Omental fat pad (tissue), 3 donors: ENCODE measurements at regions not wholly inside any gene's neighbourhood (a gene's known extent, or its start where the extent isn't known, plus 50 kb on each side); places are given as distances from the start of the nearest gene placed in this dataset.

Experiments
- ATAC-seq: fragments of 150-250 bp; one replicate; pipeline ENCODE4 v1.9.1; 2016; ENCODE audit warnings: mild to moderate bottlenecking, moderate library complexity; ENCODE audit not compliant: low FRiP score
- DNase-seq: peaks from one replicate; pipeline ENCODE4 v3.0.0-alpha.2; 2019; ENCODE audit warnings: low spot score
- TF ChIP-seq, protein P1 (sequence below), 3 donors: fragments of 450-650 bp; IDR thresholded peaks; one replicate each; pipeline ENCODE4 v1.5.1; 2016 to 2017; ENCODE audit warnings: antibody characterized with exemption in 3 of 3, mild to moderate bottlenecking in 3 of 3, moderate library complexity in 2 of 3

DNA sequence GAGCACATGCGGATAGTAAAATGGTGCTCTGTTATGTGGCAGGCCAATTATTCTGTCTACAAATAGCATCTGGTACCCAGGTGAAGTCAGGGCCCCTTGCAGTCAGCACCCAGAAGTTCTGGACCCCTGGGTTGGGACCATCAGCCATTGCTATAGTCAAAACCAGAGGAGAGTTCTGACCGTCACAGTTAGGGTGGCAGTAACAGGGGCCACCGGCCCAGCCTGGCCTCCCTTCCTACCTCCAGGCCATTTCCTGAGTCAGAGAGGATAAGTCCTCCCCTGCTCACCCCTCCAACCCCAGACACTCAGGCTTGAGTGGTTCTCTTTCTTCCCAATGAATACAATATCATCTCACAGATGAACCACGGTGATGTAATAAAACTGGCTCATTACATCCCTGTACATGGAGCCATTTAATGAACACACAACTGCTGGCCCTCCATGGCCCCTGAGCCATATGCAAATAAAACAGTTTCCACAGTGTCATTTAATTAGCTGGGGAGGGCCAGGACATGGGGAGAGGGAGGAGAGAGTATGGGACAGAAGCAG is 673.6 kb downstream of the MATN1 start:
- DNase-seq: no peak
- TF ChIP-seq, protein P1, sequence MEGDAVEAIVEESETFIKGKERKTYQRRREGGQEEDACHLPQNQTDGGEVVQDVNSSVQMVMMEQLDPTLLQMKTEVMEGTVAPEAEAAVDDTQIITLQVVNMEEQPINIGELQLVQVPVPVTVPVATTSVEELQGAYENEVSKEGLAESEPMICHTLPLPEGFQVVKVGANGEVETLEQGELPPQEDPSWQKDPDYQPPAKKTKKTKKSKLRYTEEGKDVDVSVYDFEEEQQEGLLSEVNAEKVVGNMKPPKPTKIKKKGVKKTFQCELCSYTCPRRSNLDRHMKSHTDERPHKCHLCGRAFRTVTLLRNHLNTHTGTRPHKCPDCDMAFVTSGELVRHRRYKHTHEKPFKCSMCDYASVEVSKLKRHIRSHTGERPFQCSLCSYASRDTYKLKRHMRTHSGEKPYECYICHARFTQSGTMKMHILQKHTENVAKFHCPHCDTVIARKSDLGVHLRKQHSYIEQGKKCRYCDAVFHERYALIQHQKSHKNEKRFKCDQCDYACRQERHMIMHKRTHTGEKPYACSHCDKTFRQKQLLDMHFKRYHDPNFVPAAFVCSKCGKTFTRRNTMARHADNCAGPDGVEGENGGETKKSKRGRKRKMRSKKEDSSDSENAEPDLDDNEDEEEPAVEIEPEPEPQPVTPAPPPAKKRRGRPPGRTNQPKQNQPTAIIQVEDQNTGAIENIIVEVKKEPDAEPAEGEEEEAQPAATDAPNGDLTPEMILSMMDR (IDR thresholded peaks at IDR 0.05): no peak
- ATAC-seq: no peak

GRCh38 chr1:30048905-30049304 is 674.5 kb downstream of the MATN1 start:
- TF ChIP-seq, protein P1 (IDR thresholded peaks at IDR 0.05): no peak
- DNase-seq (no peak), ATAC-seq (no peak)

GRCh38 chr1:30047576-30047975 is 675.8 kb downstream of the MATN1 start:
- DNase-seq (no peak), ATAC-seq (no peak)
- TF ChIP-seq, protein P1 (IDR thresholded peaks at IDR 0.05): no peak

DNA sequence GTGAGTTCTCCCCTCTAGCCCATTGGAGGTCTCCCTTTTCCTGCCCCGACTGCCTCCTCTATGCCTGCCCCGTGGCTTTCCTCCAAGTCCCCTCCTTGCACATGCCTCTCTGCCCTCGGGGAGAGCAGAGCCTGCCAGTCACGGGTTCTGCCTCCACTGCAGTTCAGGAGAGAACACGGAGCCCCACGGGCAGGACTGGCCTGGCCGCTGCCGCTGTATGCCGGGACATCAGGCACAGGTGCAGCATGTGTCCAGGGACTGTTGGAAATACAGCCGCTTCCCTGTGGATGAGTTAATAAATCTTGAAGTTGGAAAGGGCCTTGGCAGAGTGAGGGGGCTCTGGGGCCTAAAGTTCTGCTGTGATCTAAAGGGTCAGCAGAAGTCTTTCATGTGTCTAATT is 676.6 kb downstream of the MATN1 start:
- DNase-seq (no peak), ATAC-seq (no peak)

DNA sequence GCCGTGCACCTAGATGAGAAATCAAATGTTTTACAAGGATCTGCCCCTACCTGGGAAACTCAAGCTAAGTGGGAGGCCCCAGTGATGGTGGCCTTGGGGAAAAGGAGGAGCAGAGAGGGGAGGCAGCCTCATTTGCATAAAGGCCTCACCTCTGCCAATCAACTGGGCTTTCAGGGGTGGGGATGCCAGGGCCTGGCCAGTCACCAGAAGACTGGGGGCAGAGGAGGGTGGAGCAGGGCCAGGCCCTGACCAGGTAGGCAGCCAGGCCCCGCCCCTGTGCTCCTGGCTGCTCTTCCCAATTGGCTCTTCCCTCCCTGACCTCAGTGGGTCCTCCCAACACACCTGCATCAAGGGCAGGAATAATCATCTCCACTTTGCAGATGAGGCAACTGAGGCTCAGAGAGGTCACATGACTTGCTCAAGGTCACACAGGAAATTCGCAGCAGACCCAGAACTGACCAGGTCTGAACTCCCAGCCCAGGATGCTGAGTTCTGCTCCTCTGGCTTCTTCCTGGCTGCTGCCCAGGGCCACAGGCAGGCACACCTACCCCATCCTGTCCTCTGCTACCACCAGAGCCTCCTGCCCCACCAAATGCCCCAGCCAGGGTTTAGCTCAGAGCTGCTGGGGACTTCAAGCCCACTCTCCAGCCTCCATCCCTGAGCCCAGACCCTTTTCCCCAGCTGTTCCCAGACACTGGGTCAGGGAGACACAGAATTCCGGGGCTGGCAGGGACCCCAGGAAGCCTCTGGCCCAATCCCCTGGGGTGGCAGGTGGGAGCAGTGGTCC is 677.9 kb downstream of the MATN1 start:
- ATAC-seq: no peak
- no peak for DNase-seq
- TF ChIP-seq, protein P1 (IDR thresholded peaks at IDR 0.05): no peak

More for the DNA sequence above, 676.6 kb downstream of the MATN1 start:
- TF ChIP-seq, protein P1 (IDR thresholded peaks at IDR 0.05): no peak

- no peak for ATAC-seq
- DNase-seq: no peak
- TF ChIP-seq, protein P1 (IDR thresholded peaks at IDR 0.05): no peak
Measured at GRCh38 chr1:30044656-30045144, 678.7 kb downstream of the MATN1 start.
